Stimulated activated CD4-positive, alpha-beta T cell treated with anti-CD3 and anti-CD28 coated beads, Interleukin-4, amount 100 ng/mL, for 24 hours (primary cell): ENCODE measurements at regions not wholly inside any gene's neighbourhood (a gene's known extent, or its start where the extent isn't known, plus 50 kb on each side); places are given as distances from the start of the nearest gene placed in this dataset.

Source experiments
- DNase-seq: peaks from one replicate; pipeline ENCODE4 v3.0.0-alpha.2; 2020

DNA sequence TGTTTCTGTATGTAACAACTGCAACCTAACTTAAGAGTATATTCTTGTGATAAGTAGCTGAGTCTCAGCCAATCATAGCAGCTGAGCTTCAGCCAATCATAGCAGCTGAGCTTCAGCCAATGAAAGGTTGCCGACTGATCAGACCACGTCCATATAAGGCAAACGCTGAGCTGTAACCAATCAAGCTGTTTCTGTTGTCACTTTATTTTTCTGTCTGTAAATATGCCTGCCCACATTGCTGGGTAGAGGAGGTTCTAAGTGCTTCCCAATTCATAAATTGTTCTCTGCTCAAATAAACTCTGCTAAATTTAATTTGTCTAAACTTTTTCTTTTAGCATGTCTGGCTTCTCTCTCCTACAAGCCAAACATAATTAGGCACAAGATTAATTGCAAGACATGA lies 231.5 kb upstream of the TCF4 start:
- no peak for DNase-seq

DNA sequence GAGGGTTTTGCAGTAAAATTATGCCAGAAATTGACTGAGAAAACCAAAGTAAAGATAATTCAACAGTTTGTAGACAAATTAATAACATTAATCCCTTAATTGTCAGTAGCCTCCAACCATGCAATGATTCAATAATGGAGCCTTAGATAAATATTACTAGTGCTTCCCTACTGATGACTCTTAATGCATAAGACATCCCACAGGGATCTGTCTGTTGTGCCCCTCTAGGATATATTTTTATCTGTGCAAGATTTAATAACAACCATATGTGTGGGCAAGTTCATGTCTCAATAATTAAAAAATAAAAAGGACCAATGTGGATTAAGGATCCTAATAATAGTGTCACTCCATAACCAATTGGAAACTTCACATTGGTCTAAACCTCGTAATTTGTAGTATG lies 230.3 kb upstream of the TCF4 start:
- DNase-seq: no peak

DNA sequence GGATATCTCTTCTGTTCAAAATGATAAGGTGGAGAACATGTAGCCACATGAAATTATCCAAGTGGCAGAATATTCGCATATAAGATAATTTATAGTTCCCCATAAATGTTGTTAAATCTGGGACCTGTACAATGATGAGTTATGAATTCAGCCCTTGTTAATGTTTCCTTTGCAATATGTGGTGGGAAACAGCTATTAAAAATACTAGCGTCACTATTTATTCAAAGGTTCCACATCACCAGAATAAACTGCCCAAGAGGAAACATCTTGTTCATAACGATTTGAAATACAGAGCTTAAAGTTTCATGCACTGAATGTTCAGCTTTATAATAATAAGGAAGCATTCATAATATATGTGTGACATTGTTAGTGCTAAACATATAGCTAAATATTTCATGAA lies 223.9 kb upstream of the TCF4 start:
- no peak for DNase-seq

DNA sequence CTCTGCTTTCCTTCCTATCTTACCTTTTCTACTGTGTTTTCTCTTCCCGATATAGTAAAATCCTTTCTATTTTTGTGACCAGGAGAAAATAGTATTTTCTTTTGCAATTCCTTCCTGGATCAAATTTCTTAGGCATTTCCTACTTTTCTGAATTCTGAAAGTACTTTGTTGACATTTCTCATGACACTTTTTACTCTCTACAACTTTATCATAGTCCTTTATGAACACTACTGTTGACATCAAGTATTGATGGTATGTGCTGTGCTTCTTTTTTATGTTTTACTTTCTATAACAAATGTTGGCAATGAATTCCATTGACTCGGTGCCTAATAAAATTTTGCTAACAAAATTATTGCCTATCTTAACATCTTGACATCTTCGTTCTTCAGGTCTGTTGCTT lies 217.7 kb upstream of the TCF4 start:
- DNase-seq: no peak

DNA sequence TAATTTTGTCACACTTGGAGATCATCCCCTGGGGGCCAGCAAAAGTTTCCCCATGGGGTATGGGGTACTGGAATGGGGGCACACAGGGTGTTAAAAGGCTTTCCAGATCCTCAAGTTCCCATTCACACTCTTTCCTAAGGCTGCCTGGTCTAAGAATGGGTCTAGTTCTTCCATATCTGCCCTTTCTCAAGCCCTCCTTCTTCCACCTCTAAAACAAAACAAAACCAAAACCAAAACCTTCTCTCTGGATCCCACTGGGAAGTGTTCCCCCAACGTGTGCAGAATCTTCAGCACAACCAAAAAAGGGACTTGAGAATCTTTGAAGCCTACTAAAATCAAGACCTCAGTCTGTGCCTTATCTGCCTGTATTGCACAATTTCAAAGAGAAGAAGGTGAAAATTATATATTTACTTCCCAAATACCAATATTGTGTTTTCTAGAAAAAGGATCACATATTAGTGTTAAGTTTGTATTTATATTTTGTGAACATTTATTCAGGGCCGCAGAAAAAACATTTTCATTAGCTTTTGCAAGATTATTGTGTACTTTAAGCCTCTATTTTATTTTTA lies 207.2 kb upstream of the TCF4 start:
- DNase-seq: no peak

DNA sequence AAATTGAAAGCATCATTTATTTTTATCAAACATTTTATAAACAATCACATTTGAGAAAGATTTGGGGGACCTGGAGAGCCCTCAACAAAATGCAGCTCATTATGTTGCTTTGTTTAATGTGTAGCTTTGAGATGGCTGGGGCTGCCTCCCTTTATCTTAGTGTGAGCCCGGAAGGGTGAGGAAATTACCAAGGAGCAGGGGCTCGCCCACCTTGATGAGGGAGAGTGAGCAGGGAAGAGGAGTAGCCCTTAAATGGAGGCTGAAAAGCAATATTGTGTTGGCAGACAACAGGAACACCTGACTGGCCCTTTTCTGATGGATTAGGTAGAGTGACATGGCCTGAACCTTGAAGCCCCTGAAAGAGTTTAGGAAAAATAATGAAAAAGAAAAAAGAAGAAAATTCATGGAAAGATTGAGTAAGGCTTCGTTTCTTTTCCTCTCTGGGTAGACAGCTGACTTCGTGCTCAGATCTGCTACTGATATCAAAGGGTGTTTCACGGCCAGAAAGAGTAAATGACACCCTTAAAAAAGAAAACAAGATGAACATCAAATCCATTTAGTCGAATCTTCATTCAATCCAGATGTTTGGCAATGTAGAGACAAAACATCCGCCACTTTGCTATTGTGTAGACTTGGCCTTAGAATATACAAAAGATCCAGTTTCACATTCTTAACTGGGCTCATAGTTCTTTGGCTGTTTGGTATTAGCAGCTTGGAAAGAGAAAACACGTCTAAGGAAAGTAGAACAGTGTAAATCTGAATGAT lies 206.5 kb upstream of the TCF4 start:
- DNase-seq: no peak

DNA sequence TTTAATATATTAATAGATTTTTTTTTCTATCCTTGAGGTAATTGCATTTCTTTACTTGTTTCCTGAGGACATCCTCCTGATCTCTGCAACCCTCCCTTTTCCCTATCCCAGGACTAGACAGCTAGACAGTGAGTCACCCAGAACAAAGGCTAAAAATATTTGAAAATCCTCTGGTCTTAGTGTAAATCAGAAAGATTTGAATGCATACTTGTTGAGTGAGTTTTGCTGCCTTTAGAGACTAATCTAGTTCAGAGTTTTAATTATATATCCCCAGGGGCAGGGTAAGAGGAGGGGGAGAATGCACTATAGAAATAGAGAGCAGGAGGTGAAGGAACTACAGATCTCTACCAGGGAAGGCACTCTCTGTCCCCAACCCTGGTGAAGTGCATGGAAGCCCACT lies 202.3 kb upstream of the TCF4 start:
- DNase-seq: no peak

DNA sequence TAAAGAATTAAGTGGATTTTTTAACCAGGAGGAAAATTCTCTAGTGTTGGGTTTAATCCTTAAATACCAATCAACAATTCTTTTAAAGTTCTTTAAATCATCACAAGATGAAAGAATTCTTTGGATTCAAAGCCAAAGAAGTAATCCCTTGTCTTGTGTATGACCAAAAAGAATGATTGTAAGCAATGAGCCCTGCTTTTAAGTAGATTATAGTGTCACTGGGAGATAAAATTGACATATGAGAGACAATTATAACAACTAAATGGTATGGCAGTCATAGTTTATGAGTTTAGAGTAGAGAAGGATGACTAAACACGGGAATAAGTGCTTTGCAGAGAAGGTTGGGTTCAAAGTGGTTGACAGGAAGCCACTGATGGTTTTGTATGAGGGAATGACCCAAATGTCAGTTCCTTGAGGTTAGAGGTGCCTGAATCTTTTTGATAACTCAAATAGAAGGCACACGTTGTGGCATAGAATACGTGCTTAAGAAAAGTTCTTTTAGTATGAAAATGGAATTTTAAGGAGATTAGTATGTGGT lies 199.6 kb upstream of the TCF4 start:
- DNase-seq: no peak

DNA sequence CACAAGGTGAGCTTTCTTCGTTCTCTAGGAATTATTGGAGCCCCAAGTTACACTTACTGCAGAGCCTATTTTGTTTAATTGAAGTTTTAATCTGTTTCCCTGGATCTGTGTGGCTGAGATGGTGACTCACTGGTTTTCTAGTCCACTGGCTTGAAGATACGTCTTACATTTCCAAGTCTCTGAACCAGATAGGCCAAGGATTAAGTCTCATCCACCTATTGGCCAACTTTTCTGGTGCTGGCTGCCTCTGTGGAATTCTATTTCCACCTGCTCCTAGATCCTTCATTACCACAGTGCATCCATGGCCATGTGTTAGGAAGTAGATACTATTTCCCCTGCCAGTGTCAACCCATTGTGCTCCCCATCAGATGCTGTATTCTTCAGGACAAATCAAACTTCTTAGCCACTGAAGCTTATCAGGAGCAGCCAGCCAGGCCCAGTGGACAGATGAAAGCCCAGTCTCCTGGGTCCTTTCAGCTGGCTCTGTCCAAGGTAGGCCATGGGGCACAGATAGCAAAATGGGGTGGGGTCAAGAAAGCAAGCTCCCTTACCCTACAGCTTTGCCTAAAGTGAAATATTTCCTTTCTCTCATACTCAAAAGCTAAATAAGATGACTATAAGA lies 198.8 kb upstream of the TCF4 start:
- DNase-seq: no peak

DNA sequence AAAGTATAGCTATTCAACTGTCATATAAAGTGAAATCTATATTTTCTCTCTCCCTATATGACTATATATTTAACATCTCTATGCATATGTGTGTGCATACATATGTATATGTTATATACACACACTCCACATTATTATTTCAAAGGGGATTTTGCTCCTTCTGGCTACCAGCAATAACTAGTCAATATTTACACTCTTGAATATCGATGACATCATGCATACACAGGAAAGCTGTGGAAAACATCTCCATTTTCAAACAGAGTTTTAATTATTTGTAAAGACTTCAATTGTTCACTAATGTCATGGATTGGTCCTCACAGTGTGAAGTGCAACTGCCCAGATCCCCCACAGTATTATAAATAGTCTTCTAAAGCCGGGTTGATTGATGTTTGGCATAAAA lies 195.9 kb upstream of the TCF4 start:
- DNase-seq: no peak

DNA sequence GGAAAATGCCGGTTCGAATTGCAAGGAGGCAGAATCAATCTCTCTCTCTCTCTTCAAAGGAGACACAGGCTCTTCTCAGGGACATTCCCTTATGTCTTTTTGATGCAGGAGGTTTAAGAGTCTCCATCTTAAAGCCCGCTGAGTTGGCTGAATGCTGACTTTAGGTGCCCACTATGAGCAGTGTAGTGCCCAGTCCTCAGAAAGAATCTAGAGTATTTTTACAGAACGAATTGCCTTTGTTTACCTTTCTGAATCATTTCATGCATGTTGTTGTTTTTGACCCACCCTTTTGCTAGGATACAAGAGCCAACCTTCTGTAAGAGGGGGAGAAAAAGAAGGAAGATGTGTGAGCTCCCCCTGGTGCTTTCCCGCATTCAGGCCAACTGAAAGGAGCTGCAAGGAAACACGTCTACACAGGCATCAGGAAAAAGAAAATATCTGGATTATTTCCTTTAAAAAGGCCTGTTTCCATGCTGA lies 193.5 kb upstream of the TCF4 start:
- no peak for DNase-seq

DNA sequence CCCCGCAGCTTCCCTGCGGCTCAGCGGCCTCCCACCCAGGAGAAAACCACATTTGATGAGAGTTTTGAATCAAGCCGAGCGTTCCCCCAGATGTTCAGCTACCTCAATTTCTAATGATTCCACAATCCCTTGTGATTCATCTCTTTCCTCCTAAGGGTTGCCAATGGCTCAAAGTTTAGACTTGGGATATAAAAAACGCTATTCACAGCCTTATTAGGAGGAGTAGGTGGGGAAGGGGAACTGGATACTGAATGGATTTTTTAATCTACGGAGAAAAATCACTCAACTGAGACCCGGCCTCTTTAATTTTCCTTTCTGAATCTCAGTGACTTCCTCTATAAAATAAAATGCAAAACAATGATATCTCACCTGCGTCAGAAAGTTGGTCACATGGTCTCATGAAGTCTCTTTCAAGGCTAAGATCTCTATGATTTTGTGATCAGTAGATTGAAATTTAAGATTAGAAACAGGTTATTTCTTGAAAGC lies 192.6 kb upstream of the TCF4 start:
- no peak for DNase-seq

DNA sequence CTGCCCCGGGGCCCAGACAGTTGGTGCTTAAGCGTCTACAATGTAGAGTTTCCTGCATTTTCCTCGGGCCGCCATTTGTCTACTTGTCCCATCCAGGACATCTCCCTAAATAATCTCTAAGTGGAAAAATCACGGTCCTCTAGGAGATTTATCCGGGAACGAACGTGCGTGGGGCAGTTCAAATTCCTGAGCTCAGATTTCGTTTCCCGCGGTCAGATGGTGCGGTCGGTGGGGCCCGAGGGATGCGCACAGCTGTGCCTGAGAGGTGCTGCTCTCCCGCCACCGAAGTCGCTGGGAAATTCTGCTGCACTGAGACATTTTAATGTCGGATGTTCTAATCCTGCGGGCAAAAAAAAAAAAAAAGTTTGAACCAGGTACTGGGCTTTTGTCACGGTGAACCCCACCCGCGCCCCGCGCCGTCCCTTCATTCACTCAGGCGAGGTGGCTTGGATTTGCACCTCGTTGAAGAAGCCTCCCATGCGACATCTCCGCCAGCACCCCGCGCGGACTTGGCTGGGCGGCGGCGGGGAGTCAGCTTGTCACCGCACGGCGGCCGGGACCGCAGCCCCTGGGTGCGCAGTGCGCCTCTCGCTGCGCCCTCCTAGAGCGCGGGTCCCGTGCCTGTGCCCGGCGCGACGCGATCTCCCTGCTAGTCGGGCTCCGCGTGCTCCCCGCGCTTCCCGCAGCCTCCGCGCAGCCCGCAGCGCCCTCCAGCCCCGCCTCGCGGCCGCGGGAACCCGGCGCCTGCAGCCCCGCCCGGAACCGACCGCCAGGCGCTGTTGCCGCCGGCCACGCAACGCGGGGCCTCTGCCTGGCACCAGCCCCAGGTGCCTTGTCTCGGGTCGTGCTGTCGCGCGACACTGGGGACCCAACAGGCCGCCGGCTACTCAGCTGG lies 191.9 kb upstream of the TCF4 start:
- no peak for DNase-seq

DNA sequence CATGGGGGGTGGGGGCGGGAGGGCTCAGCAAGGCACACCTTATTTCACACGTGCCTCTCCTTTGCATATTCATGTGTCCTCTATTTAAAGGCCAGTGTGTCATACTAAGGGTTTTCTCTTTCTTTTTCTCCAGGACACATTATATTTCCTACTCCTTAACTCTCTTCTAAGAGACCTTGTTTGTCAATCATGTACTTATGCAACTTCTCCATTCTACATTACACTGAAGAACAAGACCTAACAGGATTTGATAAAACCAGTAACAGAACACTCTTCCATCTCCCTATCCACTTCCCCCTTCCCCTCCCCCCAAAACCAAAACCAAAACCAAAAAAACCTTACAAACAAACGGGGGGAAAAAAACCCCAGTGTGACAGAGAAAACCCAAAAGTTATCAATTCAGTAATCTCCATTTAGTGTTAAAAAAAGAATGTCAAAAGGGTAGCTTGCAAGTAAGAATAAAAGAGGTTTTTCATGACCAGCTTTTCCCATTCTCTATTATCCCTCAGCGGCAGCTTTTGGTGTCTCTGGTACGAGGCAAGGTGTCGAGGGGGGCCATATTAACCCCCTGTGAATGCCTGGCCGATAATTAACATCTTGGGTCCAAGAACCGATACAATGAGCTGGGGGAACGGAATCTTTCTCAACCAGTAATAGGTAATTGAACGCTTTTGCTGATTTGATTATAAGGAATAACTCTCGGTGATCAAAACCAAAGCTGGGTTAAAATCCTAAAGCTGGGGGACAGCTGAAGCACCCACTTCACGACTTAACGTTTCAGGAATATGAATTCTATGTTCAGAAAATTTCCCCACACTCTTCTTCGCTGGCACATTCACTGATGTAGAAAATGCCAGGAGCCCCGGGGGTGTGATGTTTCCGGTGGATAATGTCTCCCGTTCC lies 191.0 kb upstream of the TCF4 start:
- no peak for DNase-seq

DNA sequence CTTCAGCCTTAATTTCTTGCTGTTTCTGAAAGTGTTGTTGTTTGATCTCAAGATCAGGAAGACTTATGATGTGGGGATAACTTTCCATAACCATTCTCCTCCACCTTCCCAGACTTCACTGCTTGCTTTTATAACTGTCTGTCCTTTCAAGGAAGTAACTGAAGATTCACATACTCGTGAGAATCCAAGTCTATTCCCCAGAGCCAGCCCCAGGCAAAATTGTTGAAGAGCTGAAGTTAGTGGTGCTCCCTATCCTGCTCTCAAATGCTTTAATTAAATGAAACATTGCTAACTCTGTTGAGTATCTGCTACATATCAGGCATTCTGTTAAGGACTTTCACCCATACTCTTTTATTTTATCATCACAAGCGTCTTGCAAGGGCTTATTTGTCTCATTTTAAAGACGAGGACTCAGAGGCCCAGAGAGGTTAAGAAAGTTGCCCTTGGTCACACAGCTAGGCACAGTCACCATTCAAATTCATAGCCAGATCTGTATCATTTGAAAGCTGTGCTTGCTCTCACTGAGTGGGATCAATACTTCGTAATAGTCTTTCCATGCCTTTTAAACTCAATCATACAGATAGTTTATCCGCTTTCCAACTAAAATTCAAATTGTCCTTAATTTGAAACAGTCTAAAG lies 189.8 kb upstream of the TCF4 start:
- DNase-seq: no peak

DNA sequence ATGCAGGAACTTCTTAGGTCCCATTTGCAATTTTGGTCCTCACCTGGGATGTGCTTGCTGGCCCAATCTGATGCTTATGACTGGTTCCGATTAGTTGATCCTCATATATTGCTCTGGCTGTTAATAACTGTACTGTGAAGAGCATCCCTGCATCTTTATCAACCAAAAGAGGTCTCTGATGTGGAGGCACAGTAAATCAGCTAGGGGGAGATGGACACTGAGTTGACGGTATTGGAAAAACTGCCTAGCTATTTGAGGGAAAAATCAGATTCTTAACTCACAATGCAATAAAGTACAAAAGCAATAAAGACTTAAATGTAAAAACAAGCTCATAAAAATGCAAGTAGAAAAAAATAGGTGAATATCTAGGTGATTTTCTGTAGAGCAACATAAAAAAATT lies 188.0 kb upstream of the TCF4 start:
- no peak for DNase-seq

DNA sequence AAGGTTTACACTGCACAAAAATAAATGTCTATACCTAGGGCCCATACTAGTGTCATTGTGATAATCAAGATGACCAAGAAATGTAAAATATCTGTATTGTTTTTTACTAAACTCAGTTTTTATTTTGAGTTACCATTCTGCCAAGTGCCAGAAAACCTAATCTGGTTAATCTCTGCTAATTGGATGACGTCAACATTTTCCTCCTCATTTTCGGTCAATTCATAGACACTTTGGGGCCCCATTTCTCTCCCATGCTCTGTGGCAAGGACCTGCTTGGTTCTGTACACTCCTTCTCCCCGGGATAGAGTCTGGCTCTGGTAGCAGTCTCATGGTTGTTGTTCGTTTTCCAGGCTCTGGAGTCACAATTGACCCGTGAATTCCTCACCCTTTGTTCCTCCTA lies 186.5 kb upstream of the TCF4 start:
- no peak for DNase-seq

DNA sequence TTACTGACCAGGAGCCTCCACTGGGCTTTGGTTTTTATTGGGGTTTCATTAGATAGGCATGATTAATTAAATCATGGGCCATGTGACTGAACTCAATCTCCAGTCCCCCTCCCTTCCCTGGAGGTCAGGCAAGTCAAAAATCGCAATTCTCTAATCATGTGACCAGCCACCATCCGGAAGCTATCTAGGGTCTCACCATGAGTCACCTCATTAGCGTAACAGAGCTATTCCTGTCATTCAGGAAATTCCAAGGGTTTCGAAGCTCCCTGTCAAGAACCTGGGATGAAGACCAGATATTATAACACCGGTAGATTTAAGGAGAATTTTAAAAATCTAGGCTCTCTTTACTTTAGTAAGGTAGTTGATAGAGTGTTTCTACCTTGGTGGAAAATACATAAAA lies 180.3 kb upstream of the TCF4 start:
- DNase-seq: no peak

DNA sequence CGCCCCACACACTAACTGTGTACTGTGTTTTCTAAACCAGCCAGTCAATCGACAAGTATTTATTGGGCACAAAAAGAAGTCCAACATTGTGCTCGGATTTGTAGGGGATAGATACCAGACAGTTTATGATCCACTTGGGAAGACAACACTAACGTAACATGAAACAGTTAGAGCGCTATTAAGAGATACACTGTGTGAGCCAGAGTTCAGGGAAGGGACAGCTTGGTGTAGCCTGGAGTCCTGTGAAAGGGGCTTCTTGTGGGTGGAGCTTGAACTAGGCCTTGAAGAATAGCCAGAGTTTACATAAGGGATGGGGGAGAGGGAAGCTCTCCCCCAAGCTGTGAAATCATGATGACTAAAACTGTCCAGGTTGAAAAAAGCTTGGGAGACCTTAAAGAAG lies 176.4 kb upstream of the TCF4 start:
- DNase-seq: no peak

DNA sequence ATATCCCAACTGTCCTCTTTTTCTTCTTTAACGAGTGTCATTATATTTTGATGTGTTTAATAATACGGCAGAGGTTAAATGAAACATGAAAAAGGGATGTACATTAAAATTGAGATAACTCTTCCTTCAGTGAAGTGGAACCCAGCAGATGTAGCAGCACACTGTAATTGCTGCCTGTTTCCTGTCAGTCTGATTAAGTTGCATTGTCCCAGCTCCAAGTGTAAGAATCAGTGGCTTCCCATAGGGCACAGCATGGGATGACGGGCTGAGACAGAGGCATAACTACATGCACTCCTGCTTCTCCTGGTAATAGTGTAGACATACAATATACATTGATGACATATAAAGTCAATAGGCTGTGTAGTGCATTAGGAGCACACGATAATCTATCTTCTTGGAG lies 175.8 kb upstream of the TCF4 start:
- DNase-seq: no peak

DNA sequence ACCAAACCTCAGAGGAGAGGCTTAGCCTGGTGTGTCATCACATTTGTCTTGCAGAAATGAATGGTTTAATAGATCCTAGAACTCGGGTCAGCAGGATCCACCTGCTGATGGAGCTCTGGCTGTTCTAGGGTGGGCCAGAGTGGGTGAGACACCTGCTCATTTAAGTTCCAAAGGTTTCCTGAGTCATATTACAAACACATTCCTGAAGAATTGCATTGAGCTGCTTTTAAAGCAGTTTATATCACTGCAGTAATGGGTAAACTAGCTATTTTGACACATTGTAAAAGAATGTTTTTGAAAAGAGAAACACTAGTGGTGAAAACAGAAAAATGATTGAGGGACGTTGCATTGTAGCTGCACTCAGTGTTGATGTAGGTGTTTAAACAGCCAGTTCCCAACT lies 175.3 kb upstream of the TCF4 start:
- no peak for DNase-seq
